Anterior cingulate cortex (tissue), 58 donors: ENCODE measurements at regions not wholly inside any gene's neighbourhood (a gene's known extent, or its start where the extent isn't known, plus 50 kb on each side); places are given as distances from the start of the nearest gene placed in this dataset.
"Not testable (repeated sequence)": the region's sequence is repeated elsewhere in the genome, so short reads cannot be mapped to it uniquely, and the experiment has no call there.

Experiments
- DNase-seq, 58 donors: peaks; one replicate each; lab custom pipeline; 2025; lab: John Stamatoyannopoulos, UW

DNA sequence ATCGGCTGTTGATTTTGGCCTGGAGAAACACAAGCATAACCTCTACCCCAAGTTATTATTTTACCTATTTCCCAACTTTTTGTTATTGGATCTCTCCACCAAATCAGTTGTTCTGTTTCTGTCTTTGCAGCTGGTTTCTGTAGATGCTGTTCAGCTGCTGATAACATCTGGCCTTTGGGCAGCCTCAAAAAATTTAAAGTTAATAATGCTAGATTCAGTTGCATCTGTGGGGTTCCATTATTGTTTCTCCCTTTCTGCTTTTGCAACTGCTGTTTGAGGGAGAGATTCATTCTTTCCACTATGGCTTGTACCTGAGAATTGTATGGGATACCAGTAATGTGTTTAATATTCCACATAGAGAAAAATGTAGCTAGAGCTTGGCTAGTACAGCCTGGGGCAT lies 118.7 kb upstream of the IGFBP3 start:
- not testable (repeated sequence) for DNase-seq

DNA sequence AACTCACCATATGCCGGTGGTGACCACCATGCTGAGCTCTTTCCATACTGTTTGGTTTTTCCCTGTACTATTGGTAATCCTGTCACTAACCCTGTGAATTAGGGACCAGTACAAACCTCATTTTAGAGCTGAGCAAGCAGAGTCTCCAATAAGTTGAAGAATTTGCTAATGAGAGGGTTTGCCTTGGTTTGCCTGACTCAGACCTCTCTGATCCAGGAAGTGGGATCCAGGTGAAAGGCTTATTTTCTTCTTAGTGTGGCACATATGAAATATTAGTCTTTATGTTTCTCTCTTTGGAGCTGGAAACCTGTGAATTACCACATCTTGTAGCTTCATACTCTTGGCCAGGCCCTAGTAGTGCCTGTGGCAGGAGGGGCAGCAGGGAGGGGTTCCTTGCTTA lies 114.1 kb upstream of the IGFBP3 start:
- DNase-seq = no peak

DNA sequence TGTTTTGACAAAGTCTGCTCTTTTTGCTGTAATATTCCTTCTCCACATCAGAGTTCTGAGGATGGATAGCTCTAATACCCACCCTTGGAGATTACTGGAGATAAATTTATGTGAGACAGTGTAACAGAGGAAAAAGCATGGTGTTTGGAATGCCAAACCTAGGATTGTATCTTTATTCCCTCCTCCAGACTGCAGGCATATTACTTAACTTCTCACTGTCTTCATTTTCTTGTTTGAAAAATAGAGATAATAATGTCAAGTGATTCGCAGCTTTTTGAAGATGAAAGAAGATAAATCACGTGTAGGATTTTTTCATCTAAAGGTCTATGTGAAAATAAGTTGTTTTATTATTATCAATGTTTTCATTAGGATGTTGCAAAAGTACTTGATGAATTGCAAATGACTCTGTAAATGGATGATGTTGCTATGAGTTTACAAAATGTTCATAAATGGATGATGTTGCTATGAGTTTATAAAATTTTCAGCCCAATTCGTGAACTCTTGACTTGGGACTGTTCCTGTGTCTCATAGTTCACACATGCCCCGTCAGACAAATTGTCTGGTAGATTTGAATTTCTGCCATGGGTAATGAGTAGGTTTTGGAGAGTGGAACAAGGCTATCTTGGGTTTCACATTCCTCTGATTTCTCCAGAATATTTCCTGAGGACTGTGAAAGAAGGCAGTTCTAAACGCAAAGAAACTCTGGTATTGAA lies 113.1 kb upstream of the IGFBP3 start:
- no peak for DNase-seq

DNA sequence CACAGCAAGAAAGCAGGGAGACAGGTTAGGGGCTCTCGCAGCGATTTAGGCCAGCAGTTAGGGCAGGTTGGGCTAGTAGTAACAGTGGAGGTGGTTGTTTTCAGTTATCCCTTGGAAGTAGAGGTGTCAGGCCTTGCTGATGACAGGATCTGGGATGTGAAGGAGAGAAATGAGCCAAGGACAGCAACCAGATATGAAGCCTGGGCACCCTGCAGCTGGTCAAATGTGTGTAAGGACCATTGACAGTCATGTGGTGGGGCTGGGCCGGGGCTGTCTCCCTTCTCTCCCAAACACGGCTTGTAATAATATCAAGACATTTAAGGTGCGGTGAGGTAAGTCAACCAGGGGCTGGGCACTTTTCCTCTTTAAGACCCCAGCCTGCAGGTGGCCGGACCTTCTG lies 112.5 kb upstream of the IGFBP3 start:
- DNase-seq = no peak

DNA sequence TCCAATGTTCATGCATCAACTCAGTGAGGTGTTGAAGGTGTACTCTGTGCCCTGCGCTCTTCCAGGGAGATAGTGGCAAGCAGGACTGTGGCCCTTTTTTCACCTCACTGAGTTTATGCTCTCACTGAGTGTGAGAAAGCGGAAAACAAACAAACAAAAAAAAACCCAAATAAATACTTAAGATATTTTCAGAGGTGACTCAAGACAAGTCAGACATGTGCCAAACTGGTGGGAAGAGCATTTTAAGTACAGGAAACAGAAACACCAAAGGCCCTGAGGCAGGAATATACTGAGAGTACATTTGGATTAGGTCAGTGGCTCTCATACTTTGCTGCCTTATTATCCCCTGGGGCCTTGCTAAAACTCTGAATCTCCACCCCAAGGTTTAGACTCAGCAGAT lies 111.9 kb upstream of the IGFBP3 start:
- no peak for DNase-seq

DNA sequence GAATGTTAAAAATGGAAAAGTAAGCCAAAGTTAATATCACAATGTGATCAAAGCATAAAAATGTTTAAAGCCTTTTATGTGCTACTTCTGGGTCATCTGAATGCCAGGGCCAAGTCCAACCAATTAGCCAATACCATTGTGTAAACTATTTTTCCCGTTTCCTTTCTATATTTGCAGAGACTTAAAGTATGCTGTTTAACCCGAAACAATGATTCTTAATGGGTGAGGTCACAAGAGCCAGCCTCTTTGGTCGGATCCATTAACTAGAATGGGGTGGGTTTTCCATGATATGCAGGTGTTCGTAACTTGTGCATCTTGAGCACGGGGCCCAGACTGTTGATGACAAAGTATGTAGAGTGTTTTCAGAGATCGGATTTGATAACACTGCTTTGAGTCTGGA lies 111.3 kb upstream of the IGFBP3 start:
- no peak for DNase-seq

DNA sequence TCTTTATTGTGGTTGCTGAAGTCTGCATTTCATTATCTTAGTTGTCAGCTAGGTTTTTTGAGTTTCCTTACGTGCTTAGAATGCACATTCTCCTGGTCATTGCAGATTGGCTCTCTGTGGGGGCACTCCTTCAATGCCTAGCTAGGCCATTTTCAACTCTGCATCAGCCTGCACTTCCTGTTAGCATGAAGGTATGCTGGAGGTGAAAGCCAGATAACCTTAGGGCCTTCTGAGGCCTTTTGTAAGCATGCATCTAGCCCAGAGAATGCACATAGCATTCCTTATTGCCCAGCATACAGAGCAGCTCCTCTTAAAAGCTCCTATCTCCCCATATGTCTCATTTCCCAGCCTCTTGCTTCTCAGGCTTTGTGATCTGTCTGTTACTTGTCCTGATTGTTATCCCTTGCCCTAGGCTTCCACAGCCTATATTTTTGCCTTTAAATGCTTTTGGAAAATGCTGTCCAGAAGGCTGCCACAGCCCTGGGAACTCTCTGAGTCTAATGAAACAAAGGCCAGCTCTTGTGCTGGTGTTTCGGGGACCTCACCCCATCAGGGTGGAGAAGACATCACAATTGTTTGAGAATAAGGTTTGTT lies 108.1 kb upstream of the IGFBP3 start:
- no peak for DNase-seq

DNA sequence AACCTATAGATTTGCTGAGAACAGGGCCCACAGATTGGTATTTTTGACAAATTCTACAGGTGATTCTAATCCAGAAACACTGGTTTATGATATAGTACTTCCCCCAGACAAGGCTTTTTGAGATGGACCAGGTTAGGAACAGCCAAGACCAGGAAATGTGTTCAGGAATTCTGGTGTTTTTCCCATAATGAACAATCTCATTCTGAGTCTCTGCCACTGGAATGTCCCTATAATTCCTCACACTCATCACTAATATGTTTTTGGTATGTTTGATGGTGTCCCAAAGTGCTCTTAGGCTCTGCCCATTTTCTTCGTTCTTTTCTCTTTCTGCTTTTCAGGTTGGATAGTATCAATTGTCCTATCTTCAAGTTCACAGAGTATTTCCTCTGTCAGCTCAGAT lies 107.2 kb upstream of the IGFBP3 start:
- DNase-seq = no peak

DNA sequence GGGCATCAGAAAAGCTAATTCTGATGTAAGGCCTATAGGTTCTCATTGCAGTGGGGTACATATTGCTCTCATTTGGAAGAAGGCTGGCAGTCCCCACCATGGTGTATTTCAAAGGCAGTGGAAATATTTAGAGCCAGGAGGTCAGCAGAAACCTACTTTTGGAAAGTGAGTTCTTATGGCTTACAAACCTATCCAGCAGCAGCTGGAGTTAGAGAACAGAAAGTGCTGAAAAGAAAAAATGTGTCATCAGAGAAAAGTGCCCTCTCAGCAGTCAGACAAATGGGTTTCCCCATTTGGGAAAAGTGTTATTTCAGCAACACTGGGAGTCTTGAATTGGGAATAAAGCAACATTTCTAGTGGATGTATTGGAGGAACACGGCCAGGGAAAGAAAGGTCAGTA lies 105.7 kb upstream of the IGFBP3 start:
- no peak for DNase-seq

DNA sequence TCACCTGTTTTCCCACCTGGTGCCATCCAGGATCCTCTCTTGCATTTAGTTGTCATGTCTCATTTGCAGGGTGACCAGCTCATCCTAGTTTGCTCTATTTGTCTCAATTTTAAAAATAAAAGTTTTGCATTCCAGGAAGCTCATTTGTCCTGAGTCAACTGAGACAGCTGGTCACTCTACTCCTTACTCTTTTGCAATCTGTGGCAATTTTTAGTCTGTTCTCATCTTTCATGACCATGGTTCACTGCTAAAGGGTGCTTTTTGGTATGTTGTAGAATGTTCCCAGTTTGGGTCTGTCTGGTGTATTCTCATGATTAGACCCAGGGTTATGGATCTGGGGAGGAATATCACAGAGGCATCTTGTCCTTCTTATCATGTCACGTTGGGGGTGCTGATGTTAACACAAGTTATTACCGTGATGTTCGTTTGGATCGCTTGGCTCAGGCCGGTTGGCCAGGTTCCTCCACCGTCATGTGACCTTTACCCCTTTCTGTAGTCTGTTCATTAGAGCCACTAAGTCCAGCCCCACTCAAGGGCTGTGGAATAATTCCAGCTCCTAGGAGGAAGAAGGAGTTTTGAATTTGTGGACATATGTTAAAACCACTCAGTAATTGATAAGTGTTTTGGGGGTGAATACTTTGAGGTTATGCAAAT lies 103.3 kb upstream of the IGFBP3 start:
- no peak for DNase-seq

DNA sequence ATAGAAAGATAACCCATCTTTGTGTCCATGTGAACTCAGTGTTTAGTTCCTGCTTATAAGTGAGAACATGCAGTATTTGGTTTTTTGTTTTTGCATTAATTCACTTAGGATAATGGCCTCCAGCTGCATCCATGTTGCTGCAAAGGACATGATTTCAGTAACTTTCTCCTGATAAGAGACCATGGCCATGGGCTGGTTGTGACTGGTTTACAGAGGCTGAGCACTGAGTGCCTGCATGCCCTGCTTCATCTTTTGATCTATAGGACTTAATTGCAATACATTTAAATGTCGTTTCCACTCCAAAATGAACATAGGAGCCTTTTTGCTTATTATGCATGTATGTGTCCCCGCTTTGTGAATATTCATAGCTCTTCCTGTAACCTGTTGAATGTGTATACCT lies 101.3 kb upstream of the IGFBP3 start:
- DNase-seq = no peak

DNA sequence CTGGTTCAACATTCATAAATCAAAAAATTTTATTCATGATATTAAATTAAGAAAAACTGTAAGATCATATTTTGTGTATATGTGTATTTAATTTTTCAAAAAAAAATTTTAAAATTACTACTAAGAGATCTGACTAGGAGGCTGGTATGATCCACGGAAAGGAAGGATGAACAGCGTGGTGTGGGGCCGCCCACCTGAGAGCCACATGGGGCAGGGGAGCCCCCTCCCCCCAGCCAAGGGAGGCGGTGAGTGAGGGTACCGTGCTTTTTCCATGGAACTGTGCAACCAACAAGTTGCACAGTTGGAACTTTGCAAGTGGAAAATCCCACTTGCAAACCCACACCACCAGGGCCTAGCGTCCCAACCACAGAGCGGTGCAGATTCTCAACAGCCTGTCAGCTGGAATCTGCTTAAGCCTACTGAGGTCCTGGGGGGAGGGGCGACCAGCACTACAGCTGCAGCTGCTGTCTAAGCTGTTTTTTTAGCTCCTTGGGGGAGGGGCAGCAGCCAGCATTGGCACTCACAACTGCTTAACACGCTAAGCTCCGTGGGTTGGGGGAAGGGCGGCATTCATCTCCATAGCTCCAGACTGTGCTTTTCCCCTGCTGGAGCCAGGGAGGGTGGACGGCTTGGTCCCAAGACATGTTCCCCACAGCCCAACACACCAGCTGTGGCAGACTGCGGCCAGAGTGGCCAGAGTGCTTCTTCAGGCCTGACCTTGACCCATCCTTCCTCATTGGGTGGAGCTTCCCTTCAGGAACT lies 94.2 kb upstream of the IGFBP3 start:
- DNase-seq = no peak

DNA sequence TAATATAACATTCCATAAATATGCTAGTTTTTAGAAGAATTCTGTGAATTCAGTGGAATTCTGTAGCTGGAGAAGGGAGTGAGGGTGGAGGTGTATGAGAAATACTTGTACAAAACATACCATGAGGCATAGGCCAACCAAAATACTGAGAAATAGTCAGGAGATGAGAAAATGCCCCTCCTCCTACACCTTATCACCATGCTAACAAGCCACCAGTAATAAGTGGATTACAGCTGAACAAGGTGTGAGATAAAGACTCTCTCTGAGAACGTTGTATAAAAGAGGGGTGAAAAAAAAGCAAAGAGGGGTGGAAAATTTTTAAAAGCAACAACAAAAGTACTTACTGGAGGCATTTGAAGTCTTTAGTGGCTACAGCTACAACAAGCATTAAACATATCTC lies 90.4 kb upstream of the IGFBP3 start:
- no peak for DNase-seq

DNA sequence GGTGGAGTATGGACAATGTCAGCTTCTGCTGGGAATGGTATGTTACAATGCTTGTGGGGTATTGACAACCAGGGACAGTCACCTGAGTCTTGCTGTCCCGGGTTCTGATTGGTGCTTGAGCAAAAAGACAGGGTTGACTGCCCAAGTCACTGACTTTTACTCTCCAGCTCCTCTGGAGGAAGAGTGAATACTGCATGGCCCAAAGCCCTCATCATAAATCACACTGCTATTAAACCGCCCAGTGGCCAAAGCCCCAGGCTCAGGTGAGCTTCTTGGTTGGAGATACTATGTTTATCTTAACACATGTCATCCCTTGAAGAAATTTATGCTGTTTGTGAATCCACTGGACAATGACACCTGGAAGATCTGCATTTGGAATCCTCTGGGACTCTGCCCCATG lies 90.0 kb upstream of the IGFBP3 start:
- no peak for DNase-seq

DNA sequence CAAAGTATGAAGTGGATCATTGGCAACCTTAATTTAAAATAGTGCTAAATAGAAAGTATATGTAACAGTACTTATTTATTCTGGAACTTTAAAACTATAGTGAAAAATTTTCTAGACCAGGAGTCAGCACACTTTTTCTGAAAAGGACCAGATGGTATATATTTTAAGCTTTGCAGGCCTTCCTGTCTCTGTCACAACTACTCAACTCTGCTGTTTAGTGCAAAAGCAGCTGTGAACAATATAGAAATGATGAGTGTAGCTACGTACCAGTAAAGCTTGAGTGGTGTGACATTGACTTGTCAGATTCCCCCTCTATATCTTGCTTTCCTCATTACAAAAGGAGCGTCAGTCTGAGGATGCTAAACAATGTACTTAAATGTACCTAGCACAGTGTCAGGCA lies 88.1 kb upstream of the IGFBP3 start:
- DNase-seq = no peak

DNA sequence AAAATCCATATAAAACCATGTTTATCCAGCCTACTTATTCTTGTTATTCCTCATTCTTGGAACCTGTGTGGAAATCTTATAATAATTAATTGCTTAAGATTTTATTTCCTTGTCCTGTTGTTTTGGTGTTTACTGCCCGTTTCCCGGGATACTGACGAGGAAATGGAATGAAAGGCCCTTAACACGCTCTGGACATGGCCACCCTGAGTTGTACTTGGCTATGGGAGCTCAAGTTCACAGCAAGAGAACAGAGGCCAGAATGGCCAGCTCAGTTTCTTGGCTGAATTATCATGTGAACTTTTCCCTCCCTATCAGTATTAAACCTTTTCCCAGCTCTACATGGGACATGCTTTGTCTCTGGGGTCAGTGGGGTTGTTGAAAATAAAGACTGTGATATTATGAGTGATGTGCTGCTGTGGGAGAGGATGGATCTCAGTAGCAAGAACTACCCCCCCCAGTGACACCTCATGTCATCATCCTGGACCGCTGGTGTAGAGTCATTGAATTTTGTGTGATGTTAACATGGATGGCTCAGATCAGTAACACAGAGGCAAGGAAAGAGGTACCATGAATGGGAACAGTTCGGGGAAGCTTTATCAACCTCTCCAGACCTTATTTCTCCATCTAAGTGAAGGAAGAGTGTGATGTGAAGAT lies 87.0 kb upstream of the IGFBP3 start:
- DNase-seq = no peak

DNA sequence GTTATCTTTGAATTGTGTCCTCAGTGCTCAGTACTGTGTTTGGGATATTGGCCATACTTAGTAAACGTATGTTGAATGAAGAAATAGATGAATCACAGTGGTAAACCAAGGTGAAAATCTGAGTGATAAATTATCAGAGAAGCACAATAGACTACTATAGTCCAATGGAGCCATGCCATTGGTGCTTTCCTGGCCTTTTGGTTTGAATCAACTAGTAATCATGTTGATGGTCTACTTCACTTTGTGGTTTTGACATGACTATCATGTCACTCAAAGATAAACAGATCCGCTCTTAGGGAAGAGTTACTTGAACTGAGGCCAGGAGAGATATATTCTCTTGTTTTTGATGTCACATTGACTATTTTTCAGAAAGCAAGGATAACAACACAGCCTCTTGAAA lies 86.1 kb upstream of the IGFBP3 start:
- no peak for DNase-seq

DNA sequence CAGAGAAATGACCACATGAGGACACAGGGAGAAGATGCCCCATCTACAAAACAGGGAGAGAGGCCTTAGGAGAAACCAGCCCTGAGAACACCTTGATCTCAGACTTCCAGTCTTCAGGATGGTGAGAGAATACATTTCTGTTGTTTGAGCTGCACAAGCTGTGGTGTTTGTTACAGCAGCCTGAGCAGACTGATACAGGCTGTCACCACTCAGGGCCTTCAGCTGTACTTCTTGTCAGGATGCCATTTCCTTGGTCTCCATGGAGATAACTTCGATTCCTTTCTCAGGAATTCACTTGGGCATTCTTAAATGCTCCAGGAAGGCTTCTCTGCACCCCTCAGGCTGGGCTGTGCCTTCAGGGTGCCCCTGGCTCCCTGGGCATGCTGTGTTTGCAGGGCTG lies 85.7 kb upstream of the IGFBP3 start:
- no peak for DNase-seq

DNA sequence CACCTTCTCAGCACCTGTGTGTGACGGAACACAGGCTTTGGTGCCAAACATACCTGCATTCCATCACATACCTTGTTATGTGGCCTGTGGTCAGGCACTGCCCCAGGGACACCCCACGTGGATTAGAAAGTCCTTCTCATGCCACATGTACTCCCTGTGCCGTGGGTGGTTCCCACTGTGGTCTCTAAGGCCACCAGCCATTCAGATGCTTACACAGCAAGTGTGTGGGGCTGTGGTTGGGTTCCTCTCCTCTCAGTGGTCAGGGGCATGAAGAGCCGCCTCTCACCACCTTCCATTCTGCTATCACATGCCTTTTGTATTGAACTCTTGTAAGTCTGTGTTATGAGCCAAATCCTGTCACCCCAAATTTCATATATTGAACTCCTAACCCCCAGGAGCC lies 85.1 kb upstream of the IGFBP3 start:
- DNase-seq = no peak

DNA sequence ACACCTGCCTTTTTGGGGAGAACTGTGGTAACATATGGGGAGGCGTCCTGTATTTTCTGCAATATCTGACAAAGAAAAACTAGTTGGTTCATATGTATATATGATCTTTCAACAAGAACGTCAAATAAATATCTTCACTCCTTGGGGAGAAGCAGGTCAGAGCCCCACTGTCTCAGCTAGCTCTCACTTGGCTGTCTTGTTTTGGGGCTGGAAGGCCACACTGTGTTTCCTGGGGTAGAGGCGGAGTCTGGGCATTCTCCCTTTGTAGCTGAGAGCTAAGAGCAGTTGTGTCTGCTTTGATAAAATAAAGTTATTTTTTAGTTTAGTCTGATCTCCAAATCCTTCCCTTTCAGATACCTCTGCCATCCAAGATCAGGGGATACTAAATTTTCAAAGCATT lies 83.9 kb upstream of the IGFBP3 start:
- no peak for DNase-seq
